HepG2 (cell line): ENCODE measurements at regions not wholly inside any gene's neighbourhood (a gene's known extent, or its start where the extent isn't known, plus 50 kb on each side); places are given as distances from the start of the nearest gene placed in this dataset.

ENCODE experiments used
- ATAC-seq: fragments of 200-7000 bp; cut with Tn5 transposase; 3 replicates; pipeline ENCODE4 v1.9.1; 2020; ENCODE audit warnings: mild to moderate bottlenecking, moderate library complexity
- BruUV-seq: library from RNA; stranded (reverse); fragments of 400-500 nt; replicated peaks from 2 replicates; lab custom pipeline; 2021; lab: Mats Ljungman, UMichigan
- CTCF ChIA-PET: fragments of 300-600 bp; formaldehyde crosslinking; extraction: SDS; loops from one replicate; lab custom pipeline; 2021; ENCODE audit warnings: low total read pairs, inconsistent platforms, low intra/inter-chr PET ratio; lab: Yijun Ruan, JAX
- POLR2A ChIA-PET: fragments of 350-600 bp; sonication (Branson Sonifier 250); formaldehyde crosslinking; loops from one replicate; lab custom pipeline; 2020; ENCODE audit warnings: antibody characterized with exemption, inconsistent platforms; lab: Yijun Ruan, JAX
- DNase-seq: peaks from one replicate; pipeline ENCODE4 v3.0.0-alpha.2; 2015; ENCODE audit warnings: low spot score
- FAIRE-seq: peaks from 3 replicates; lab custom pipeline; 2011; peaks lifted over from hg19 to GRCh38; lab: Jason Lieb, UNC
- H2AFZ ChIP-seq: one replicate; pipeline ENCODE4 v1.6.1; 2011; ENCODE audit warnings: low read length, inconsistent platforms
- H3K27ac ChIP-seq: fragments of 300-600 bp; 3 replicates; pipeline ENCODE4 v1.8.0; 2011; ENCODE audit warnings: mixed run types, mild to moderate bottlenecking, mixed read lengths, low read length, inconsistent platforms; ENCODE audit not compliant: insufficient read depth; ENCODE audit errors: extremely low read length
- H3K27me3 ChIP-seq, 2 experiments: fragments of 200-600 bp in 1 of 2; 2 replicates in 1 of 2; 3 replicates in 1 of 2; pipeline versions ENCODE4 v1.6.0 to v1.8.0; 2011; ENCODE audit warnings: low read length in 2 of 2, mild to moderate bottlenecking in 2 of 2, moderate library complexity in 2 of 2, inconsistent platforms in 1 of 2; ENCODE audit not compliant: insufficient read depth in 2 of 2, control insufficient read depth in 1 of 2
- H3K36me3 ChIP-seq, 2 experiments: fragments of 200-600 bp in 1 of 2; replicated peaks in 1 of 2; 2 replicates in 1 of 2; 3 replicates in 1 of 2; pipeline versions ENCODE4 v1.5.1 to v1.8.0; 2011; ENCODE audit warnings: low read length in 2 of 2, inconsistent platforms in 1 of 2; ENCODE audit not compliant: insufficient read depth in 2 of 2, control insufficient read depth in 1 of 2
- H3K4me1 ChIP-seq: 2 replicates; pipeline ENCODE4 v1.5.1; 2012; ENCODE audit warnings: low read length, inconsistent platforms; ENCODE audit not compliant: insufficient read depth
- H3K4me2 ChIP-seq: 2 replicates; pipeline ENCODE4 v1.6.0; 2011; ENCODE audit warnings: low read depth, low read length, inconsistent platforms
- H3K4me3 ChIP-seq, 3 experiments: fragments of 200-600 bp in 1 of 3; sonication (generic), shearing (Covaris generic) in 1 of 3; replicated peaks in 1 of 3; 2 replicates each; pipeline ENCODE4 v1.5.1; 2011 to 2016; ENCODE audit warnings: low read length in 3 of 3, inconsistent platforms in 2 of 3, low read depth in 2 of 3, mild to moderate bottlenecking in 2 of 3, control low read depth in 1 of 3, mixed read lengths in 1 of 3; ENCODE audit not compliant: insufficient read depth in 1 of 3
- H3K79me2 ChIP-seq: one replicate; pipeline ENCODE4 v1.6.1; 2011; ENCODE audit warnings: low read length, inconsistent platforms; ENCODE audit not compliant: insufficient read depth
- H3K9ac ChIP-seq: 2 replicates; pipeline ENCODE4 v1.6.0; 2011; ENCODE audit warnings: mild to moderate bottlenecking, low read depth, low read length, inconsistent platforms; ENCODE audit not compliant: insufficient read depth
- H3K9me3 ChIP-seq: 2 replicates; pipeline ENCODE4 v1.5.1; 2012; ENCODE audit warnings: mild to moderate bottlenecking, low read length
- H4K20me1 ChIP-seq: 2 replicates; pipeline ENCODE4 v1.6.0; 2011; ENCODE audit warnings: inconsistent platforms, mild to moderate bottlenecking, low read length, moderate library complexity; ENCODE audit not compliant: insufficient read depth
- ARID3A ChIP-seq: IDR thresholded peaks from 2 replicates; pipeline ENCODE4 v1.6.1; 2012; ENCODE audit warnings: low read depth, low read length, improper control_type of control experiment
- ATF6 ChIP-seq: sonication (generic); formaldehyde crosslinking; conservative IDR thresholded peaks from 2 replicates; pipeline ENCODE4 v1.4.0; 2020; ENCODE audit warnings: missing genetic modification reagents
- HNRNPH1 ChIP-seq: fragments of 200-400 bp; formaldehyde crosslinking; optimal IDR thresholded peaks from 2 replicates; pipeline ENCODE3; 2017; ENCODE audit warnings: mild to moderate bottlenecking, low read depth, low read length
- ISX ChIP-seq: sonication (generic); formaldehyde crosslinking; conservative IDR thresholded peaks from 2 replicates; pipeline ENCODE4 v1.5.0; 2020; ENCODE audit warnings: missing genetic modification reagents
- PPARG ChIP-seq: conservative IDR thresholded peaks from 2 replicates; pipeline ENCODE4 v1.6.1; 2016; ENCODE audit warnings: missing biosample characterization, missing genetic modification reagents
- SAFB2 ChIP-seq: sonication (generic); formaldehyde crosslinking; IDR thresholded peaks from 2 replicates; pipeline ENCODE4 v1.5.1; 2020; ENCODE audit warnings: missing genetic modification reagents, low read depth, mild to moderate bottlenecking, borderline replicate concordance
- SMC3 ChIP-seq: IDR thresholded peaks from 2 replicates; pipeline ENCODE4 v1.6.1; 2011; ENCODE audit warnings: low read length, improper control_type of control experiment
- ZKSCAN5 ChIP-seq: sonication (generic); formaldehyde crosslinking; IDR thresholded peaks from 2 replicates; pipeline ENCODE4 v1.5.1; 2020; ENCODE audit warnings: mild to moderate bottlenecking, missing genetic modification reagents
- ZNF563 ChIP-seq: sonication (generic); formaldehyde crosslinking; IDR thresholded peaks from 2 replicates; pipeline ENCODE4 v1.8.0; 2022; ENCODE audit warnings: mild to moderate bottlenecking, moderate library complexity, missing genetic modification reagents
- ZNF704 ChIP-seq: sonication (generic); formaldehyde crosslinking; IDR thresholded peaks from 2 replicates; pipeline ENCODE4 v1.8.1; 2023; ENCODE audit warnings: mild to moderate bottlenecking, inconsistent platforms, moderate library complexity, missing genetic modification reagents, borderline replicate concordance
- ZNF790 ChIP-seq: sonication (generic); formaldehyde crosslinking; IDR thresholded peaks from 2 replicates; pipeline ENCODE4 v1.8.0; 2022; ENCODE audit warnings: missing genetic modification reagents, mild to moderate bottlenecking, borderline replicate concordance
- ZSCAN9 ChIP-seq: IDR thresholded peaks from 2 replicates; pipeline ENCODE4 v1.6.1; 2016; ENCODE audit warnings: borderline replicate concordance
- WGBS: methylation state at CpG from one replicate; pipeline ENCODE4 v1.1.6; 2017; ENCODE audit warnings: low lambda C conversion rate; 5-methylcytosine and 5-hydroxymethylcytosine counted together
- in situ Hi-C: cut with HindIII; loops from 2 replicates; pipeline ENCODE4 v1.10.0; 2017; ENCODE audit warnings: low pct_unique_long_range_greater_than_20kb; ENCODE audit not compliant: extremely low pct_ligation_motif_present
- intact Hi-C: fragments of 100-400 bp; cut with micrococcal nuclease; formaldehyde crosslinking; loops from one replicate; pipeline ENCODE4 v1.10.0; 2022; ENCODE audit not compliant: unreplicated experiment

GRCh38 chr5:67578011-67578410 lies 381.4 kb upstream of the CD180 start:
- Histone ChIP-seq H4K20me1 (no peaks in the 10 kb centered on the region), H3K79me2 (no peaks in the 10 kb centered on the region), H3K4me1 (no peaks in the 10 kb centered on the region), H3K9me3 (no peaks in the 10 kb centered on the region), H2AFZ (no peak overlapping the region), H3K9ac (no peak overlapping the region), H3K36me3 (no peaks in the 10 kb centered on the region), H3K4me3 (no peak overlapping the region), H3K4me2 (no peak overlapping the region), H3K27me3 (no peaks in the 10 kb centered on the region), H3K27ac (no peak overlapping the region)
- intact Hi-C loops (no loop called here), in situ Hi-C loops (no loop called here)
- ATAC-seq (no peak), DNase-seq (no peak), FAIRE-seq (no peak)
- 31% methylated on average over 4 of the region's 4 CpGs for WGBS
- no TSS peak for BruUV-seq
- POLR2A ChIA-PET: no interaction called here
- TF ChIP-seq HNRNPH1 (no peak), ATF6 (no peak), ARID3A (no peak), ZNF563 (CRISPR knock-in tag) (no peak), SMC3 (no peak)
- CTCF ChIA-PET: no interaction called here

GRCh38 chr5:67577424-67577823 lies 380.8 kb upstream of the CD180 start:
- in situ Hi-C loops (no loop called here), intact Hi-C loops (no loop called here)
- no peak overlapping the region for H3K27ac ChIP-seq
- H3K79me2 ChIP-seq: no peaks in the 10 kb centered on the region
- no peak overlapping the region for H3K4me2 ChIP-seq
- H2AFZ ChIP-seq: no peak overlapping the region
- no peaks in the 10 kb centered on the region for H3K36me3 ChIP-seq
- ATAC-seq (no peak), DNase-seq (no peak), FAIRE-seq (no peak)
- H3K4me3 ChIP-seq: no peak overlapping the region
- BruUV-seq: no TSS peak
- ChIA-PET CTCF (no interaction called here), POLR2A (no interaction called here)
- no peaks in the 10 kb centered on the region for H4K20me1 ChIP-seq
- no peaks in the 10 kb centered on the region for H3K9me3 ChIP-seq
- H3K9ac ChIP-seq: no peak overlapping the region
- no peaks in the 10 kb centered on the region for H3K4me1 ChIP-seq
- no peaks in the 10 kb centered on the region for H3K27me3 ChIP-seq
- TF ChIP-seq ZNF790 (no peak), ZKSCAN5 (no peak), ZSCAN9 (CRISPR knock-in tag) (no peak), PPARG (no peak), ISX (no peak), SAFB2 (no peak), ZNF704 (CRISPR knock-in tag) (no peak)
